H1 (cell line): ENCODE measurements at regions not wholly inside any gene's neighbourhood (a gene's known extent, or its start where the extent isn't known, plus 50 kb on each side); places are given as distances from the start of the nearest gene placed in this dataset.

Source experiments
- POLR2AphosphoS5 ChIP-seq: IDR thresholded peaks from 2 replicates; pipeline ENCODE4 v1.6.1; 2011; ENCODE audit warnings: low read depth, low read length
- TF ChIP-seq, protein P1 (sequence below): fragments of 300-600 bp; sonication (generic); IDR thresholded peaks from 2 replicates; pipeline ENCODE4 v1.7.1; 2012; ENCODE audit warnings: low read length, moderate library complexity, mild to moderate bottlenecking, inconsistent platforms; ENCODE audit not compliant: insufficient replicate concordance

- TF ChIP-seq, protein P1, sequence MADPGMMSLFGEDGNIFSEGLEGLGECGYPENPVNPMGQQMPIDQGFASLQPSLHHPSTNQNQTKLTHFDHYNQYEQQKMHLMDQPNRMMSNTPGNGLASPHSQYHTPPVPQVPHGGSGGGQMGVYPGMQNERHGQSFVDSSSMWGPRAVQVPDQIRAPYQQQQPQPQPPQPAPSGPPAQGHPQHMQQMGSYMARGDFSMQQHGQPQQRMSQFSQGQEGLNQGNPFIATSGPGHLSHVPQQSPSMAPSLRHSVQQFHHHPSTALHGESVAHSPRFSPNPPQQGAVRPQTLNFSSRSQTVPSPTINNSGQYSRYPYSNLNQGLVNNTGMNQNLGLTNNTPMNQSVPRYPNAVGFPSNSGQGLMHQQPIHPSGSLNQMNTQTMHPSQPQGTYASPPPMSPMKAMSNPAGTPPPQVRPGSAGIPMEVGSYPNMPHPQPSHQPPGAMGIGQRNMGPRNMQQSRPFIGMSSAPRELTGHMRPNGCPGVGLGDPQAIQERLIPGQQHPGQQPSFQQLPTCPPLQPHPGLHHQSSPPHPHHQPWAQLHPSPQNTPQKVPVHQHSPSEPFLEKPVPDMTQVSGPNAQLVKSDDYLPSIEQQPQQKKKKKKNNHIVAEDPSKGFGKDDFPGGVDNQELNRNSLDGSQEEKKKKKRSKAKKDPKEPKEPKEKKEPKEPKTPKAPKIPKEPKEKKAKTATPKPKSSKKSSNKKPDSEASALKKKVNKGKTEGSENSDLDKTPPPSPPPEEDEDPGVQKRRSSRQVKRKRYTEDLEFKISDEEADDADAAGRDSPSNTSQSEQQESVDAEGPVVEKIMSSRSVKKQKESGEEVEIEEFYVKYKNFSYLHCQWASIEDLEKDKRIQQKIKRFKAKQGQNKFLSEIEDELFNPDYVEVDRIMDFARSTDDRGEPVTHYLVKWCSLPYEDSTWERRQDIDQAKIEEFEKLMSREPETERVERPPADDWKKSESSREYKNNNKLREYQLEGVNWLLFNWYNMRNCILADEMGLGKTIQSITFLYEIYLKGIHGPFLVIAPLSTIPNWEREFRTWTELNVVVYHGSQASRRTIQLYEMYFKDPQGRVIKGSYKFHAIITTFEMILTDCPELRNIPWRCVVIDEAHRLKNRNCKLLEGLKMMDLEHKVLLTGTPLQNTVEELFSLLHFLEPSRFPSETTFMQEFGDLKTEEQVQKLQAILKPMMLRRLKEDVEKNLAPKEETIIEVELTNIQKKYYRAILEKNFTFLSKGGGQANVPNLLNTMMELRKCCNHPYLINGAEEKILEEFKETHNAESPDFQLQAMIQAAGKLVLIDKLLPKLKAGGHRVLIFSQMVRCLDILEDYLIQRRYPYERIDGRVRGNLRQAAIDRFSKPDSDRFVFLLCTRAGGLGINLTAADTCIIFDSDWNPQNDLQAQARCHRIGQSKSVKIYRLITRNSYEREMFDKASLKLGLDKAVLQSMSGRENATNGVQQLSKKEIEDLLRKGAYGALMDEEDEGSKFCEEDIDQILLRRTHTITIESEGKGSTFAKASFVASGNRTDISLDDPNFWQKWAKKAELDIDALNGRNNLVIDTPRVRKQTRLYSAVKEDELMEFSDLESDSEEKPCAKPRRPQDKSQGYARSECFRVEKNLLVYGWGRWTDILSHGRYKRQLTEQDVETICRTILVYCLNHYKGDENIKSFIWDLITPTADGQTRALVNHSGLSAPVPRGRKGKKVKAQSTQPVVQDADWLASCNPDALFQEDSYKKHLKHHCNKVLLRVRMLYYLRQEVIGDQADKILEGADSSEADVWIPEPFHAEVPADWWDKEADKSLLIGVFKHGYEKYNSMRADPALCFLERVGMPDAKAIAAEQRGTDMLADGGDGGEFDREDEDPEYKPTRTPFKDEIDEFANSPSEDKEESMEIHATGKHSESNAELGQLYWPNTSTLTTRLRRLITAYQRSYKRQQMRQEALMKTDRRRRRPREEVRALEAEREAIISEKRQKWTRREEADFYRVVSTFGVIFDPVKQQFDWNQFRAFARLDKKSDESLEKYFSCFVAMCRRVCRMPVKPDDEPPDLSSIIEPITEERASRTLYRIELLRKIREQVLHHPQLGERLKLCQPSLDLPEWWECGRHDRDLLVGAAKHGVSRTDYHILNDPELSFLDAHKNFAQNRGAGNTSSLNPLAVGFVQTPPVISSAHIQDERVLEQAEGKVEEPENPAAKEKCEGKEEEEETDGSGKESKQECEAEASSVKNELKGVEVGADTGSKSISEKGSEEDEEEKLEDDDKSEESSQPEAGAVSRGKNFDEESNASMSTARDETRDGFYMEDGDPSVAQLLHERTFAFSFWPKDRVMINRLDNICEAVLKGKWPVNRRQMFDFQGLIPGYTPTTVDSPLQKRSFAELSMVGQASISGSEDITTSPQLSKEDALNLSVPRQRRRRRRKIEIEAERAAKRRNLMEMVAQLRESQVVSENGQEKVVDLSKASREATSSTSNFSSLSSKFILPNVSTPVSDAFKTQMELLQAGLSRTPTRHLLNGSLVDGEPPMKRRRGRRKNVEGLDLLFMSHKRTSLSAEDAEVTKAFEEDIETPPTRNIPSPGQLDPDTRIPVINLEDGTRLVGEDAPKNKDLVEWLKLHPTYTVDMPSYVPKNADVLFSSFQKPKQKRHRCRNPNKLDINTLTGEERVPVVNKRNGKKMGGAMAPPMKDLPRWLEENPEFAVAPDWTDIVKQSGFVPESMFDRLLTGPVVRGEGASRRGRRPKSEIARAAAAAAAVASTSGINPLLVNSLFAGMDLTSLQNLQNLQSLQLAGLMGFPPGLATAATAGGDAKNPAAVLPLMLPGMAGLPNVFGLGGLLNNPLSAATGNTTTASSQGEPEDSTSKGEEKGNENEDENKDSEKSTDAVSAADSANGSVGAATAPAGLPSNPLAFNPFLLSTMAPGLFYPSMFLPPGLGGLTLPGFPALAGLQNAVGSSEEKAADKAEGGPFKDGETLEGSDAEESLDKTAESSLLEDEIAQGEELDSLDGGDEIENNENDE, result no peak
- TF ChIP-seq POLR2AphosphoS5, result no peak
These were observed 118.9 kb downstream of the LIG4 start (continued) for GRCh38 chr13:108096301-108096915.
